ENCODE measurements at regions not wholly inside any gene's neighbourhood (a gene's known extent, or its start where the extent isn't known, plus 50 kb on each side); places are given as distances from the start of the nearest gene placed in this dataset.
A peak's percentile ranks its signal among the peaks of the same experiment; 100 is the strongest.

DNA sequence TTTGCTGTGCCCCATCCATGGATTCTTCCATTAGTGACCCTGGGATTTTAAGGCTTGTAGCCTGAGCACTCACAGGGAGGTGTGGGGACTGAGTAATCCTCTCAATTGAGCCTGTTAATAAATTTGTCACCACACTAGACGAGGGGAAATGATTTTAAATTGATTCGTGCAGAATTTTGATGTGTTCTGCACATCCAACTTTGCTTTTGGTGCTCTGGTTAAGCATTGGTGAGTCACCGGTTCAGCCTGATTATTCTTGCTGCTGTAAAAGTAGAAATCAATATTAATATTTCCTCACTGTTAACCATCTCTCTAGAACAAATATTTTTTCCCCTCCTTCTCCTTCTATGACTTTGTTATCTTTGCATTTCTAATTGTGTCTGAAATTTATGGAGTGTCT is 482.0 kb downstream of the TSN start:
- DNase-seq = no peak

DNA sequence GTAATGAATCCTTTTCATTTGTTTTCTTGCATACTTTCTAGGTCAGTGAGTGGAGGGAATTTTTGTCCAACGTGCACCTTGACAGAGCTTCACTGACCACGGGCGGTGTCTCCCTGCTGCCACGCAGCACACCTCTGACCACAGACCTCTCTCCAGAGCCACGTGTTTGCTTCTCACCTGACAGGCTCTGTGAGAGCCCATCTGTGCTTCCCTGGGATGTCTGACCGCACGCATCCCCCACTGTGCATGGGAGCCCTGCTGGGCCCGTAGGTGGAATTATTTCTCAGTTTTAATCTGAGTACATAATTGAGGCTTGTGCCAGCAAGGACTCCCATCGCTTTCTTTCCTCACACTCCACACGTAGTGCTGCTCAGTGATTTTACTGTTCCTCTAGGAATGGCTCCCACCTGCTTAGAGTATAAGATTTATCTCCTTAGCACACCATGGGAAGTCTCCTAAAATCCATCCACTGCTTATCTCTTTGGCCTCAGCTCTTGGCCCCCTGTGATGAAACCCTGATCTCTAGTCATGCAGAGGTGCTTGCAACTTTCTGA is 482.6 kb downstream of the TSN start:
- DNase-seq = no peak

DNA sequence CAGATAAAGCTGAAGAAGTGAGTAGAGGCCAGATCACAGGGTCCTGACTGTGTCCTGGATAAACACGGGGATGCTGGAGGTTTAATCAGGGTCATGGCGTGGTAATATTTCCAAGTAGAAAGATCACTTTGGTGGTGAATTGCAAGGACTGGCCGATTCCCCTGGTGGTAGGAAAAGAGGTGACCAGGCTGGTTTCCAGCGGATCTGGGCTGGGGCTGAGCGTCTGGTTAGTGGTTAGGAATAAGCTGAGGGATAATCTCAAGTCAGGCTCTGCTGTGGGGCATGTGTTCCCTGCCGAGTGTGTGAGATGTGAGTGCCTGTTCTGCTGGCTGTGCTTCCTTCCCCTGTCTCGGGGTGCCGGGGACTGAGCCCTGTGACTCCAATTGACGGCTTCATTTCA is 484.0 kb downstream of the TSN start:
- no peak for DNase-seq

GRCh38 chr2:122244598-122245229 is 489.3 kb downstream of the TSN start:
- no peak for DNase-seq

DNA sequence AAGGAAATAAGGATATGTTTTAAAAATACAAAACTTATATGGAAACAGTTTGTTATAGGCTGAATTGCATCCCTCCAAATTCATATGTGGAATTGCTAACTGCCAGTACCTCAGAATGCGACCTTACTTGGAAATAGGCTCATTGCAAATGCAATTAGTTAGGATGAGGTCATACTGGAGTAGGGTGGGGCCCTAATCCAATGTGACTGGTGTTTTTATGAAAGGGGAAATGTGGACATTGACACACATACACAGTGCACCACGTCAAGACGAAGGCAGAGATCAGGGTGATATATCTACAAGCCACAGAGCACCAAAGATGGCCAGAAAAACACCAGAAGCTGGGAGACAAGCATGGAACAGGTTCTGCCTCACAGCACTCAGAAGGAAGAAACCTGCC is 494.2 kb downstream of the TSN start:
- no peak for DNase-seq

DNA sequence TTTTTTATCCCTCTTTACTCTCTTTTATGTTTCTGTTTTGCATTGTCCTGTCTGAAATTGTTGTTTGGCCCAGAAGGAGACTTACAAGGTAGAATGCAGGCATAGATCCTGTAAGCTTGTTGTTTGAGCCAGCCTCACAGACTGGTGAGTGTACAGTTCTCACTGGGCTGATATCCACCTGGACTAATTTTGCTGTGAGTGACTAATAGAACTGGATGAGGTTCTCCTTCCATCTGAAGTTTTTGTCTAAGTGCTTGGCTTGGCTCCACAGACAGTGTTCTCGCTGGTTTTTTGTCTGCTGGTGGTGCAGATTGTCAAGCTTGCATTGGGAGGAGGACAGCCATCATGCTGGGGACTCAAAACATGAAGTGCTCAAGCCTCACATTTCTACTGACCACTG is 495.7 kb downstream of the TSN start:
- DNase-seq = no peak

DNA sequence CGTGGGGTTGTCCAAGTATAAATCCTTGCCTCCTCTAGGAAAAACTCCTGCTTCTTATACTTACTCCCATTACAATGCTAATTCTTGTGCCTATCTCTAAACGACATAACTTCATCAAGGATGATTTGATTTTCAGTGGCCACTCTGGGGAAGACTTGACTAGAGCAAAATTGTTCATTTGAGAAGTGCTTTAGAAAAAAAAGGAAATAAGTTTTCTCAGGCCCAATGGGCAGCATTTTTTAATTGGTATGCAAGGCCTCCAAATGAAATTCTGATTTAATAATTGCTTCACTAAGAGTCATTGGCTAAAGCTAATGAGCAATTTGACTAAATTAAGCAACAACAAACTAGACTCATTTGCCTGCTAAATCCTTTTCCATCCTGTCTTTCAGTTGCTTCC is 496.1 kb downstream of the TSN start:
- DNase-seq = no peak

DNA sequence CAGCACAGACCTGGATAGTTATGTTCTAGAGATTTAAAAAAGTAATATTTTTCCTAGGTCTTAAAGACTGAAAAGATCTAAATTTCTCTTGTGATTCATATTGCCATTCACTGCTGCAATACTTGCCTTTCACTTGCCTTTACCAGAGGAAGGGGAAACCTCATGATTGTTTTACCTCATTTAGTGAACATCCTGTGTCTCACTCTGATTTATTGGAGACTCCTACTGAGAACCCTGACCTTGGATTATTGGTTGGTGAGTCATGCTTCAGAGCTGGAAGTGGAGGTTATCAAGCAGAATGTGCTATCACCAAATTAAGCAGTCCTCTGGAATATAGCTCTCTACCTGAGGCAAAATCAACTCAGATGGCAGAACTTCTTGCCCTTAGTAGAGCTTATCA is 500.5 kb downstream of the TSN start:
- no peak for DNase-seq

DNA sequence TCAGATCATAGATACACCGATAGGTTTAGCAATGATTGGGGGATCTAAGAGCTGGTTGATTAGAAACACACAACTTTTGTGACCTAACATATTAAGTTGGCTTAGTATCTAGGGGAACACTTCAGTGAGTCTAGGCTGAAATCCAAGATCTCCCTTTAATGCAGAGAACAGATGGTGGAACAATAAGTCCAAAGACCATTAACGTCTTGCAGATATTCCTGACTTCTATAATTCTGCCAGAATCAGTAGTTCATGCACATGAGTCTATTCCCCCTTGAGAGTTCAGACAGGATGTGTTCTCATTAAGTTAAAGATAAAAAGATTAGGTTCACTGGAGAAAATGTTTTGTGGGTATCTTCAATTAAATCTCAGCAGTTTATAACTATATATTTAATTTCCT is 506.5 kb downstream of the TSN start:
- DNase-seq = no peak

GRCh38 chr2:122263746-122264145 is 508.3 kb downstream of the TSN start:
- no peak for DNase-seq

DNA sequence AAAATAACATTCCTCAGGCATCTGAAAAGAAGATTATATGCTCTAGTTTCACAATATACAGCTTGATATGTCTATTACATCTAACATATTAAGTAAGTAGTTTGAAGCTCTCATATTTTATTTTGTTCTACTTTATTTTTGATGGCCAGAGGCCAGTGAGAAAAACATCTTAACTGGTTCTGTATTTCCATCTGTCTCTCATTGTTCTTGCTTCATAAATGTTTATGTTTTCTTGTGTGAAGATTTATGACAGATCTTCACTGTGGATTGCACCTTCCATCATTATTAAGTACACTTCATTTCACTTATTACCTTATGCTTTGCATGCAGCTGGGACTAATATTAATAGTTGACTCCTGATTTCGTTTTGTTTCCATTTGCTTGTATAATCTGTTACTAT is 511.2 kb downstream of the TSN start:
- DNase-seq = no peak

DNA sequence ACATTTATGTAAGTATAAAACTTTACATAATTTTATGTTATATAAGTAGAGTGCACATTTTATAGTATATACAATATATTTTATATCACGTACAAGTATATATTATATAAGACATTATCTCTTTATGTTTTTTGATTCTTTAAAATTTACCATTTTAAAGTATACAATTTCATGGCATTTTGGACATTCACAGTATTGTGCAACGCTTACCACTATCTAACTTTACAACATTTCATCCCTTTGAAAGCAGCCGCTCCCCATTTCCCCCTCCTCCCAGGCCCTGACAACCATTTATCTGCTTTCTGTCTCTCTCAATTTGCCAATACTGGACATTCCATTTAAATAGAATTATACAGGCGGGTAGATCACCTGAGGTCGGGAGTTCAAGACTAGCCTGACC is 512.5 kb downstream of the TSN start:
- DNase-seq = no peak

DNA sequence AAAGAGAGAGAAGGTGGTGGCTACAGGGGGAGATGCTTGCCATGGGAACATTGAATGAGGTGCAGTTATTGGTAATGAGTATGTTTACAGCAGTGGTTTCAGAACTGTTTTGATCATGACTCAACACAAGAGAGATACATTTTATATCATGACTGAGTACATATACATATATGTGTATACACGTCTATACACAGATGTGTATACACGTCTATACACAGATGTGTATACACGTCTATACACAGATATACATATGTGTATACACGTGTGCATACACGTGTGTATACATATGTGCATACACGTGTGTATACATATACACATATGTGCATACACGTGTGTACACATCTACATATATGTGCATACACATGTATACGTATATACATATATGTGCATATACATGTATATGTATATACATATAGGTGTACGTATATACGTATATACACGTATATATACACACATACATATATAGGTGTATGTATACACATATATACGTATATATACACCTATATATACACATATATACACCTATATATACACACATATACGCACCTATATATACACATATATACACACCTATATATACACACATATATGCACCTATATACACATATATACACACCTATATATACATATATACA is 518.5 kb downstream of the TSN start:
- no peak for DNase-seq

GRCh38 chr2:122277956-122278355 is 522.5 kb downstream of the TSN start:
- no peak for DNase-seq

DNA sequence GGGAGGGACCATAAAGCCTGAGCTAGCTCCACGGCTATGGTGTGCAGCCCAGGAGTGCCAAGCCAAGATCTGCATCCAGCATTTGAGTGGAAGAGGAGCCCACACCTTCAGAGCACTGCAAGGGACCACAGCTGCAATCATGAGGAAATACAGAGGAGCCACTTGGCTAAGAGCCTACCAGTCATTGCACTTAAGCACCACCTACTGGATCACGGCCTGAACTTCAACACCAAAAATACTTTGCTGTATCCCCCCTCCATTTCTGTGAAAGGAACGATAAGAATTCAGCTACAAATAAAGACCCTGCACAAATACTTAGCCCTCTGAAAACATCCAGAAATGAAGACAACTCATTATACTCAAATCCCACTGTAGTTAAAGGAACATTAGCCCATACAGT is 545.3 kb downstream of the TSN start:
- DNase-seq = no peak

DNA sequence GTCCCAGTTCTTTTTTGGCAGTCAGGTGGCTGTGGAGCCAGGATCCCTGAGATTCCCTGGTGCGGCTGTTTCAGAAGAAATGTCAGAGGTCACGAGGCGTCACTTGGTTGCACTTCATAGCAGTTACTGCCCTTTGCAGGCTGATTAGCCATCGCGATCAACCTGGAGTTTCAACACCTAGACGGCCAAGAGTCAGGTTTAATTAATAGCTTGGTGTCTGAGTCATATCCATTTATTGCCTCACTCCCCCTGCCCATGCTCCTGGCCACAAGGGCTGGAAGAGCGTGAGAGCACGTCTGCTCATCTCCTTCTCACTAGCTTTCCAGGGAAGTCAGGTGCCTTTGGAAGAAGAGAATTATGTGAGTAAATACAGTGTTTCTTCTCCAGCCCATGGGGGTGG is 552.3 kb downstream of the TSN start:
- DNase-seq = no peak

GRCh38 chr2:122315306-122315705 is 559.9 kb downstream of the TSN start:
- no peak for DNase-seq

GRCh38 chr2:122319539-122320132 is 564.2 kb downstream of the TSN start:
- no peak for DNase-seq

GRCh38 chr2:122322815-122323214 is 567.4 kb downstream of the TSN start:
- no peak for DNase-seq

GRCh38 chr2:122323927-122324326 is 568.5 kb downstream of the TSN start:
- peak in 1 of 4 experiments; percentile 16 for DNase-seq

- no peak for DNase-seq
Observed at GRCh38 chr2:122326471-122326870, 571.0 kb downstream of the TSN start.

DNA sequence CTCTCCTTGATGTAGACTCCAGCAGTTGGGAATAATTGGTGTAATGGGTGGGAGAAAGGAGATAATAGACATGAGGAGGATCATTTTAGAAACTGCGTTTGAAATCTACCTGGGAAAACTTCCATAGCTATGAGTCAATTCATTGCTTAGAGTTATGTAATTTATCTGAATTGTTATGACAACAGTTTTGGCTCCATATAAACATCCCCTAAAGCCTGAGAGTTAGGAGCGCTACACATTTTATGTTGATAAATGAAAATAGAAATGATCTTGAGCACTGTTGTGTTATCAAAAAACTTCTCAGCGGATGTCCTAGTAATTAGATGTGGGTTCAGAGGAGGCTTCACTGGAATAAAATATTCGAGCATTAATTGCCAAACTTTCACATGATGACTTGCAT is 573.4 kb downstream of the TSN start:
- no peak for DNase-seq

DNA sequence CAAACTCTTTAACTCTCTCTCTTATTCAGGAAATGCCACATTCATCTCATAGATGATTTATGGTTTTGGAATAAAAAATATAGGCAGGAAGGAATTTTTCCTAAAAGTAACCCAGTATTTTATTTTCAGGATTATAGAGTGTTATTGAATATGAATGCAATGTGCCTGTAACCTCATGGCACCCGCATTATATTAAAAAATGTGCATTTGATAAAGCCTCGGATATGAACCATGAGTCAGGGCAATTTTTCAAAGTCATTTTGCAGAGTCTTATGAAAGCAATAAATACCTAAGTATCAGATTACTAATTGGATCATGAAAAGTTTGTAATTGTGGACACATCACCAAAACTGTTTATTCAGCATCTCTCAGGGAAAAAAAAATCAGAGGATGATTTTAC is 573.8 kb downstream of the TSN start:
- no peak for DNase-seq

DNA sequence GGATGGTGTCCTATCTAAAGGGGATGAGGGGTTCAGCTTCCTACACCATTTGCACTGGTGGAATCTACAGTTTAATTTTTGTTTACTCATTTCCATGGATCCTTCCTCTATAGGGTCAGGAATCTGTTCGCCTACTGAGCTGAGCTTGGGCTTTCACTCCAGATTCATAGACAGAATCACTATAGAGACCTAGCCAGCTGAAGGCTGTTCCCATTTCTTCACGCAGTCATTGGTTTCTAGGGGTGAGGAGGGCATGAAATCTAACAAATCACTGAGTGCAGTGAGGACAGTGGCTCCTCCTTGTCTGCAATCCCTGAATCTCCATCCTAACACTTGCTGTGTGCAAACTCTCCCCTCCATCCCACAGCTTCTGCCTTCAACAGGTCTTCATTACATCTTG is 578.5 kb downstream of the TSN start:
- DNase-seq = no peak

All from suppressor macrophage (primary cell).